ENCODE measurements at regions not wholly inside any gene's neighbourhood (a gene's known extent, or its start where the extent isn't known, plus 50 kb on each side); places are given as distances from the start of the nearest gene placed in this dataset.
"Not testable (repeated sequence)": the region's sequence is repeated elsewhere in the genome, so short reads cannot be mapped to it uniquely, and the experiment has no call there.

DNA sequence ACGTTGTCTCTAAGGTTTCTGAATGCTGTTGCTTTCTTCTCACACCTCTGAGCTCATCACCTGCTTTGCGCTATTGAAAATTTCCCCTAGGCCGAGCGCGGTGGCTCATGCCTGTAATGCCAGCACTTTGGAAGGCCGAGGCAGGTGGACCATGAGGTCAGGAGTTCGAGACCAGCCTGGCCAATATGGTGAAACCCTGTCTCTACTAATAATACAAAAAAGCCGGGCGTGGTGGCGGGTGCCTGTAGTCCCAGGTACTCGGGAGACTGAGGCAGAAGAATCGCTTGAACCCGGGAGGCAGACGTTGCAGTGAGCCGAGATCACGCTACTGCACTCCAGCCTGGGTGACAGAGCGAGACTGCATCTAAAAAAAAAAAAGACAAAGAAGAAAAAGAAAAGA is 422.0 kb upstream of the DPH6 start:
- TF ChIP-seq ZNF558 (CRISPR knock-in tag; IDR thresholded peaks at IDR 0.05; ENCODE audit: borderline replicate concordance); BORCS8-MEF2B (CRISPR knock-in tag; IDR thresholded peaks at IDR 0.05); ZNF761 (CRISPR knock-in tag; conservative IDR thresholded peaks at IDR 0.05); RAD21 (CRISPR knock-in tag; IDR thresholded peaks at IDR 0.05); POLR2A (IDR thresholded peaks at IDR 0.05; ENCODE audit: insufficient read depth in 1 of 2, low read depth in 2 of 2, low read length in 2 of 2); HDAC2 (CRISPR knock-in tag; IDR thresholded peaks at IDR 0.05): not testable (repeated sequence)

Data from HepG2 (cell line).